PC-3 (cell line): ENCODE measurements at regions not wholly inside any gene's neighbourhood (a gene's known extent, or its start where the extent isn't known, plus 50 kb on each side); places are given as distances from the start of the nearest gene placed in this dataset.

Experiments
- ATAC-seq: fragments of 200-7000 bp; cut with Tn5 transposase; 2 replicates; pipeline ENCODE4 v1.9.1; 2020; ENCODE audit warnings: mild to moderate bottlenecking, moderate library complexity
- BruUV-seq: library from RNA; stranded (reverse); fragments of 400-500 nt; replicated peaks from 2 replicates; lab custom pipeline; 2021; lab: Mats Ljungman, UMichigan
- CTCF ChIA-PET: fragments of 300-600 bp; sonication (Branson Sonifier 250); formaldehyde crosslinking; loops from one replicate; lab custom pipeline; 2022; ENCODE audit warnings: antibody characterized with exemption; lab: Charles Lee
- POLR2A ChIA-PET: fragments of 300-600 bp; sonication (Branson Sonifier 250); formaldehyde crosslinking; loops from one replicate; lab custom pipeline; 2022; ENCODE audit warnings: antibody characterized with exemption; ENCODE audit not compliant: unreplicated experiment; lab: Charles Lee
- DNase-seq: peaks from one replicate; pipeline ENCODE4 v3.0.0-alpha.2; 2015
- H2AFZ ChIP-seq: fragments of 300-600 bp; sonication (generic); 2 replicates; pipeline ENCODE4 v1.6.0; 2016; ENCODE audit warnings: antibody characterized with exemption, low read length
- H3F3A ChIP-seq: fragments of 300-600 bp; sonication (generic); one replicate; pipeline ENCODE4 v1.6.0; 2017; ENCODE audit warnings: antibody characterized with exemption, low read length, control low read depth, mild to moderate bottlenecking; ENCODE audit not compliant: unreplicated experiment
- H3K27ac ChIP-seq: fragments of 300-600 bp; sonication (generic); 2 replicates; pipeline ENCODE4 v1.5.1; 2016; ENCODE audit warnings: mild to moderate bottlenecking, low read length
- H3K27me3 ChIP-seq: fragments of 300-600 bp; sonication (generic); 2 replicates; pipeline ENCODE4 v1.6.1; 2016; ENCODE audit warnings: low read length, mixed read lengths
- H3K36me3 ChIP-seq: fragments of 300-600 bp; sonication (generic); 2 replicates; pipeline ENCODE4 v1.6.1; 2016; ENCODE audit warnings: low read depth, mixed run types, low read length, mixed read lengths
- H3K4me1 ChIP-seq: fragments of 300-600 bp; sonication (generic); 2 replicates; pipeline ENCODE4 v1.5.1; 2016; ENCODE audit warnings: low read length; ENCODE audit not compliant: insufficient read depth
- H3K4me2 ChIP-seq: fragments of 300-600 bp; sonication (generic); 2 replicates; pipeline ENCODE4 v1.6.0; 2016; ENCODE audit warnings: low read length
- H3K4me3 ChIP-seq: fragments of 300-600 bp; sonication (generic); 2 replicates; pipeline ENCODE4 v1.5.1; 2016; ENCODE audit warnings: mild to moderate bottlenecking, low read length, mixed read lengths
- H3K79me2 ChIP-seq: fragments of 300-600 bp; sonication (generic); 2 replicates; pipeline ENCODE4 v1.6.1; 2017; ENCODE audit warnings: low read length, mixed read lengths
- H3K9ac ChIP-seq: fragments of 300-600 bp; sonication (generic); 2 replicates; pipeline ENCODE4 v1.6.0; 2016; ENCODE audit warnings: mild to moderate bottlenecking, low read length
- H3K9me2 ChIP-seq: fragments of 300-600 bp; sonication (generic); replicated peaks from 2 replicates; pipeline ENCODE4 v1.6.1; 2016; ENCODE audit warnings: mixed run types, low read length, mixed read lengths
- H3K9me3 ChIP-seq: fragments of 300-600 bp; sonication (generic); 2 replicates; pipeline ENCODE4 v1.6.1; 2016; ENCODE audit warnings: low read length, mixed read lengths
- H4K20me1 ChIP-seq: fragments of 300-600 bp; sonication (generic); 2 replicates; pipeline ENCODE4 v1.6.1; 2016; ENCODE audit warnings: low read length, mixed read lengths
- CTCF ChIP-seq: fragments of 300-600 bp; sonication (generic); conservative IDR thresholded peaks from 2 replicates; pipeline ENCODE4 v1.5.1; 2017; ENCODE audit warnings: antibody characterized with exemption, low read depth, mild to moderate bottlenecking, low read length
- EZH2 ChIP-seq: fragments of 300-600 bp; sonication (generic); IDR thresholded peaks from one replicate; pipeline ENCODE4 v1.6.1; 2017; ENCODE audit warnings: antibody characterized with exemption, mild to moderate bottlenecking, low read length; ENCODE audit not compliant: unreplicated experiment
- EZH2phosphoT487 ChIP-seq: fragments of 300-600 bp; sonication (generic); IDR thresholded peaks from 2 replicates; pipeline ENCODE4 v1.6.1; 2018; ENCODE audit warnings: mild to moderate bottlenecking, antibody characterized with exemption, low read length, borderline replicate concordance
- intact Hi-C: fragments of 100-400 bp; cut with micrococcal nuclease; formaldehyde crosslinking; loops from 2 replicates; pipeline ENCODE4 v1.9.0; 2023

GRCh38 chr15:95816591-95816990 is 513.9 kb upstream of the NR2F2 start:
- H3F3A ChIP-seq, result no peaks in the 10 kb centered on the region
- no peak overlapping the region for H3K4me3 ChIP-seq
- H3K4me1 ChIP-seq, result no peaks in the 10 kb centered on the region
- no peaks in the 10 kb centered on the region for H3K9me2 ChIP-seq
- no peak overlapping the region for H3K27ac ChIP-seq
- TF ChIP-seq EZH2, result no peak
- no peak for TF ChIP-seq EZH2phosphoT487
- TF ChIP-seq CTCF, result no peak
- BruUV-seq, result no TSS peak
- CTCF ChIA-PET, result no interaction called here
- H3K9ac ChIP-seq, result no peak overlapping the region
- H2AFZ ChIP-seq, result no peak overlapping the region
- POLR2A ChIA-PET, result no interaction called here
- ATAC-seq (no peak), DNase-seq (no peak)
- no peaks in the 10 kb centered on the region for H3K79me2 ChIP-seq
- H3K9me3 ChIP-seq, result no peaks in the 10 kb centered on the region
- H4K20me1 ChIP-seq, result no peaks in the 10 kb centered on the region
- H3K4me2 ChIP-seq, result no peak overlapping the region
- intact Hi-C loops, result no loop called here
- no peaks in the 10 kb centered on the region for H3K36me3 ChIP-seq
- no peaks in the 10 kb centered on the region for H3K27me3 ChIP-seq

DNA sequence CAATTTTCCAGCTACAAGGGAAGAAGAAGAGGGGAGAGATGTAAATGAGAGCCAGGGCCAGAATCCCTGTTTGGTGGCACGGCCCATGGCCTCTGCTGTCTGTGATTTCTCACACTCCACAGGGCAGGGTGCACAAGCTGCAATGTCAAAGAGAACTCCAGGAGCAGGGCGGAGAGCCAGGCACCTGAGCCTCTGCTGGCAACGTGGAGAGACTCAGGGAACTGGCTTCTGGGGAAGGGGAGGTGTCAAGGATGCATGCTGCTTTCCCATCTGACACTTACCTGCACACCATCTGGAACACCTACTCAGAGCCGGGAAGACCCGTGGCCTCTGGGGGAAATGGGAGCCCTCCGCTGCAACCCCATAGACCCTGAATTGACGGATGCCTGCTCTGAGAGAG is 507.5 kb upstream of the NR2F2 start:
- no peaks in the 10 kb centered on the region for H3K79me2 ChIP-seq
- intact Hi-C loops, result no loop called here
- no peaks in the 10 kb centered on the region for H3F3A ChIP-seq
- BruUV-seq, result no TSS peak
- no peaks in the 10 kb centered on the region for H3K27me3 ChIP-seq
- H3K9me2 ChIP-seq, result no peaks in the 10 kb centered on the region
- ATAC-seq (no peak), DNase-seq (no peak)
- POLR2A ChIA-PET, result interaction anchor here (0.6 kb wide), 1 partner anchor 53 kb away, joined by 3 read pairs; no protein-coding TSS in a partner anchor
- H3K36me3 ChIP-seq, result no peaks in the 10 kb centered on the region
- H4K20me1 ChIP-seq, result no peaks in the 10 kb centered on the region
- no peaks in the 10 kb centered on the region for H3K4me1 ChIP-seq
- H3K9me3 ChIP-seq, result no peaks in the 10 kb centered on the region
- CTCF ChIA-PET, result no interaction called here
- no peak overlapping the region for H3K9ac ChIP-seq
- H2AFZ ChIP-seq, result no peak overlapping the region
- H3K4me3 ChIP-seq, result no peak overlapping the region
- no peak overlapping the region for H3K4me2 ChIP-seq
- no peak for TF ChIP-seq CTCF
- no peak for TF ChIP-seq EZH2
- TF ChIP-seq EZH2phosphoT487, result no peak
- no peak overlapping the region for H3K27ac ChIP-seq

GRCh38 chr15:95825208-95825607 is 505.3 kb upstream of the NR2F2 start:
- Histone ChIP-seq H3K4me1 (no peaks in the 10 kb centered on the region), H3K4me2 (no peak overlapping the region), H3K79me2 (no peaks in the 10 kb centered on the region), H3K36me3 (no peaks in the 10 kb centered on the region), H2AFZ (no peak overlapping the region), H3K9ac (no peak overlapping the region), H3K27me3 (no peaks in the 10 kb centered on the region), H3K4me3 (no peak overlapping the region), H4K20me1 (no peaks in the 10 kb centered on the region), H3K9me2 (no peaks in the 10 kb centered on the region), H3K9me3 (no peaks in the 10 kb centered on the region), H3F3A (no peaks in the 10 kb centered on the region), H3K27ac (no peak overlapping the region)
- ChIA-PET CTCF (no interaction called here), POLR2A (no interaction called here)
- BruUV-seq, result no TSS peak
- DNase-seq, result no peak
- intact Hi-C loops, result no loop called here
- TF ChIP-seq EZH2, result no peak
- no peak for TF ChIP-seq CTCF
- no peak for TF ChIP-seq EZH2phosphoT487
- no peak for ATAC-seq
